HCT116 (cell line): ENCODE measurements at regions not wholly inside any gene's neighbourhood (a gene's known extent, or its start where the extent isn't known, plus 50 kb on each side); places are given as distances from the start of the nearest gene placed in this dataset.

Experiments used
- ATAC-seq: fragments of 200-7000 bp; cut with Tn5 transposase; 2 replicates; pipeline ENCODE4 v1.9.1; 2020; ENCODE audit warnings: mild to moderate bottlenecking, moderate library complexity
- BruUV-seq: library from RNA; stranded (reverse); fragments of 400-500 nt; replicated peaks from 2 replicates; lab custom pipeline; 2021; lab: Mats Ljungman, UMichigan
- CTCF ChIA-PET: fragments of 300-600 bp; sonication (Branson Sonifier 250); formaldehyde crosslinking; loops from one replicate; lab custom pipeline; 2021; ENCODE audit warnings: antibody characterized with exemption; lab: Charles Lee
- POLR2A ChIA-PET: fragments of 300-600, 350-600 bp; sonication (Branson Sonifier 250); formaldehyde crosslinking; loops from one replicate; lab custom pipeline; 2021; ENCODE audit warnings: antibody characterized with exemption; lab: Charles Lee
- RAD21 ChIA-PET, 2 experiments: fragments of 300-600 bp; sonication (Branson Sonifier 250); formaldehyde crosslinking; loops; one replicate each; lab custom pipeline; 2023; ENCODE audit warnings: low total read pairs in 2 of 2; ENCODE audit not compliant: uncharacterized antibody in 2 of 2, unreplicated experiment in 2 of 2, low non-redundant PET in 1 of 2; lab: Charles Lee
- DNase-seq: peaks from one replicate; pipeline ENCODE4 v3.0.0-alpha.2; 2010; ENCODE audit warnings: low read depth, low spot score
- H2AFZ ChIP-seq: fragments of 200-600 bp; shearing (Covaris generic), sonication (generic); 2 replicates; pipeline ENCODE4 v1.6.1; 2017; ENCODE audit warnings: low read depth, mixed run types, mixed read lengths, antibody characterized with exemption, low read length; ENCODE audit not compliant: poor library complexity, severe bottlenecking
- H3K27ac ChIP-seq: 2 replicates; pipeline ENCODE4 v1.5.1; 2012; ENCODE audit warnings: low read depth, low read length
- H3K27me3 ChIP-seq: fragments of 200-600 bp; sonication (generic); 2 replicates; pipeline ENCODE4 v1.6.1; 2016; ENCODE audit warnings: mixed run types, low read length, mixed read lengths; ENCODE audit not compliant: insufficient read depth
- H3K36me3 ChIP-seq, 2 experiments: fragments of 200-500 bp in 1 of 2; fragments of 200-600 bp in 1 of 2; sonication (Bioruptor generic) in 1 of 2; sonication (generic) in 1 of 2; 2 replicates each; pipeline versions ENCODE4 v1.5.1 to v1.6.1; 2014 to 2016; ENCODE audit warnings: low read length in 2 of 2, inconsistent platforms in 1 of 2, mixed read lengths in 1 of 2, mixed run types in 1 of 2; ENCODE audit not compliant: insufficient read depth in 2 of 2, control insufficient read depth in 1 of 2
- H3K4me1 ChIP-seq, 2 experiments: fragments of 200-600 bp in 1 of 2; sonication (generic) in 1 of 2; 2 replicates each; pipeline versions ENCODE4 v1.5.1 to v1.6.1; 2012 to 2017; ENCODE audit warnings: low read length in 2 of 2, inconsistent platforms in 1 of 2, mild to moderate bottlenecking in 1 of 2, mixed read lengths in 1 of 2, mixed run types in 1 of 2, moderate library complexity in 1 of 2; ENCODE audit not compliant: insufficient read depth in 2 of 2, control insufficient read depth in 1 of 2
- H3K4me2 ChIP-seq: fragments of 200-600 bp; sonication (generic); 2 replicates; pipeline ENCODE4 v1.6.1; 2017; ENCODE audit warnings: mixed run types, low read length, mixed read lengths
- H3K4me3 ChIP-seq, 2 experiments: fragments of 200-600 bp in 1 of 2; sonication (generic) in 1 of 2; replicated peaks in 1 of 2; 2 replicates each; pipeline ENCODE4 v1.5.1; 2011 to 2016; ENCODE audit warnings: low read length in 2 of 2, control low read depth in 1 of 2, low read depth in 1 of 2, mild to moderate bottlenecking in 1 of 2, mixed read lengths in 1 of 2, mixed run types in 1 of 2
- H3K79me2 ChIP-seq: fragments of 200-600 bp; sonication (generic); 2 replicates; pipeline ENCODE4 v1.6.1; 2017; ENCODE audit warnings: mild to moderate bottlenecking, mixed run types, low read length, moderate library complexity, mixed read lengths; ENCODE audit not compliant: insufficient read depth
- H3K9ac ChIP-seq: fragments of 200-600 bp; sonication (generic); 2 replicates; pipeline ENCODE4 v1.6.1; 2016; ENCODE audit warnings: low read length, mixed read lengths
- H3K9me2 ChIP-seq: fragments of 200-600 bp; sonication (generic), shearing (Covaris generic); 2 replicates; pipeline ENCODE4 v1.6.1; 2017; ENCODE audit warnings: mixed run types, mild to moderate bottlenecking, moderate library complexity; ENCODE audit not compliant: insufficient read depth
- H3K9me3 ChIP-seq, 2 experiments: fragments of 200-500 bp in 1 of 2; fragments of 200-600 bp in 1 of 2; sonication (Bioruptor generic) in 1 of 2; sonication (generic) in 1 of 2; 2 replicates each; pipeline ENCODE4 v1.6.1; 2014 to 2017; ENCODE audit warnings: low read length in 2 of 2, mixed read lengths in 2 of 2, inconsistent platforms in 1 of 2, low read depth in 1 of 2, mild to moderate bottlenecking in 1 of 2, mixed run types in 1 of 2, moderate library complexity in 1 of 2; ENCODE audit not compliant: control insufficient read depth in 1 of 2, insufficient read depth in 1 of 2
- H4K20me1 ChIP-seq: fragments of 200-600 bp; sonication (generic), shearing (Covaris generic); 2 replicates; pipeline ENCODE4 v1.6.1; 2017; ENCODE audit warnings: mixed run types, mild to moderate bottlenecking, moderate library complexity; ENCODE audit not compliant: insufficient read depth
- CBX3 ChIP-seq: IDR thresholded peaks from 2 replicates; pipeline ENCODE4 v1.6.1; 2012; ENCODE audit warnings: low read depth
- CEBPB ChIP-seq: IDR thresholded peaks from 2 replicates; pipeline ENCODE4 v1.6.1; 2012; ENCODE audit warnings: low read depth
- EGR1 ChIP-seq: IDR thresholded peaks from 2 replicates; pipeline ENCODE4 v1.6.1; 2012; ENCODE audit warnings: low read depth
- FOSL1 ChIP-seq: IDR thresholded peaks from 2 replicates; pipeline ENCODE4 v1.6.1; 2012; ENCODE audit warnings: low read depth
- JUND ChIP-seq: IDR thresholded peaks from 2 replicates; pipeline ENCODE4 v1.6.1; 2012
- MAX ChIP-seq: IDR thresholded peaks from 2 replicates; pipeline ENCODE4 v1.6.1; 2012
- RAD21 ChIP-seq: IDR thresholded peaks from 2 replicates; pipeline ENCODE4 v1.6.1; 2012; ENCODE audit warnings: low read depth, mild to moderate bottlenecking
- SRF ChIP-seq: IDR thresholded peaks from 2 replicates; pipeline ENCODE4 v1.6.1; 2012; ENCODE audit warnings: low read depth
- TCF7L2 ChIP-seq: IDR thresholded peaks from 2 replicates; pipeline ENCODE4 v1.7.0; 2011; ENCODE audit warnings: borderline replicate concordance, inconsistent platforms; ENCODE audit not compliant: insufficient read depth, insufficient read length; ENCODE audit errors: extremely low read depth
- YY1 ChIP-seq: IDR thresholded peaks from 2 replicates; pipeline ENCODE4 v1.6.1; 2011; ENCODE audit warnings: low read length, low read depth, moderate library complexity, mild to moderate bottlenecking; ENCODE audit not compliant: insufficient replicate concordance; ENCODE audit errors: extremely low read depth
- ZFX ChIP-seq: fragments of 450-650 bp; IDR thresholded peaks from 2 replicates; pipeline ENCODE4 v1.6.1; 2017
- ZNF274 ChIP-seq: fragments of 200-500 bp; sonication (Bioruptor generic); IDR thresholded peaks from 2 replicates; pipeline ENCODE4 v1.6.1; 2014; ENCODE audit warnings: mild to moderate bottlenecking, low read depth, low read length, inconsistent platforms
- intact Hi-C: fragments of 100-400 bp; cut with micrococcal nuclease; formaldehyde crosslinking; loops from 2 replicates; pipeline ENCODE4 v1.10.0; 2022
- TF ChIP-seq, protein P1 (sequence below): IDR thresholded peaks from 2 replicates; pipeline ENCODE4 v1.6.1; 2012; ENCODE audit warnings: low read depth
- TF ChIP-seq, protein P2 (sequence below): IDR thresholded peaks from 2 replicates; pipeline ENCODE4 v1.6.1; 2011; ENCODE audit warnings: mild to moderate bottlenecking, low read length, moderate library complexity; ENCODE audit not compliant: insufficient replicate concordance; ENCODE audit errors: extremely low read depth

- TF ChIP-seq, protein P1, sequence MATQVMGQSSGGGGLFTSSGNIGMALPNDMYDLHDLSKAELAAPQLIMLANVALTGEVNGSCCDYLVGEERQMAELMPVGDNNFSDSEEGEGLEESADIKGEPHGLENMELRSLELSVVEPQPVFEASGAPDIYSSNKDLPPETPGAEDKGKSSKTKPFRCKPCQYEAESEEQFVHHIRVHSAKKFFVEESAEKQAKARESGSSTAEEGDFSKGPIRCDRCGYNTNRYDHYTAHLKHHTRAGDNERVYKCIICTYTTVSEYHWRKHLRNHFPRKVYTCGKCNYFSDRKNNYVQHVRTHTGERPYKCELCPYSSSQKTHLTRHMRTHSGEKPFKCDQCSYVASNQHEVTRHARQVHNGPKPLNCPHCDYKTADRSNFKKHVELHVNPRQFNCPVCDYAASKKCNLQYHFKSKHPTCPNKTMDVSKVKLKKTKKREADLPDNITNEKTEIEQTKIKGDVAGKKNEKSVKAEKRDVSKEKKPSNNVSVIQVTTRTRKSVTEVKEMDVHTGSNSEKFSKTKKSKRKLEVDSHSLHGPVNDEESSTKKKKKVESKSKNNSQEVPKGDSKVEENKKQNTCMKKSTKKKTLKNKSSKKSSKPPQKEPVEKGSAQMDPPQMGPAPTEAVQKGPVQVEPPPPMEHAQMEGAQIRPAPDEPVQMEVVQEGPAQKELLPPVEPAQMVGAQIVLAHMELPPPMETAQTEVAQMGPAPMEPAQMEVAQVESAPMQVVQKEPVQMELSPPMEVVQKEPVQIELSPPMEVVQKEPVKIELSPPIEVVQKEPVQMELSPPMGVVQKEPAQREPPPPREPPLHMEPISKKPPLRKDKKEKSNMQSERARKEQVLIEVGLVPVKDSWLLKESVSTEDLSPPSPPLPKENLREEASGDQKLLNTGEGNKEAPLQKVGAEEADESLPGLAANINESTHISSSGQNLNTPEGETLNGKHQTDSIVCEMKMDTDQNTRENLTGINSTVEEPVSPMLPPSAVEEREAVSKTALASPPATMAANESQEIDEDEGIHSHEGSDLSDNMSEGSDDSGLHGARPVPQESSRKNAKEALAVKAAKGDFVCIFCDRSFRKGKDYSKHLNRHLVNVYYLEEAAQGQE: no peak
- no peak for TF ChIP-seq TCF7L2
- TF ChIP-seq RAD21: no peak
Measured at GRCh38 chr7:4575254-4575653, 106.8 kb upstream of the FOXK1 start (continued).

- Histone ChIP-seq H3K36me3 (no peaks in the 10 kb centered on the region), H3K27me3 (no peaks in the 10 kb centered on the region), H3K4me1 (no peaks in the 10 kb centered on the region), H3K4me3 (no peak overlapping the region), H3K9ac (no peak overlapping the region), H3K79me2 (no peaks in the 10 kb centered on the region), H2AFZ (no peak overlapping the region), H3K27ac (no peak overlapping the region), H3K9me2 (no peaks in the 10 kb centered on the region), H3K4me2 (no peak overlapping the region), H3K9me3 (no peaks in the 10 kb centered on the region), H4K20me1 (no peaks in the 10 kb centered on the region)
- no TSS peak for BruUV-seq
- POLR2A ChIA-PET: no interaction called here
- CTCF ChIA-PET: no interaction called here
- RAD21 ChIA-PET: no interaction called here
- DNase-seq: no peak
- intact Hi-C loops: no loop called here
- no peak for ATAC-seq
- TF ChIP-seq ZFX (no peak), CEBPB (no peak), FOSL1 (no peak), SRF (no peak), YY1 (no peak), ZNF274 (no peak), CBX3 (no peak), RAD21 (no peak), MAX (no peak), JUND (no peak), TCF7L2 (no peak), EGR1 (no peak)
- TF ChIP-seq, protein P2, sequence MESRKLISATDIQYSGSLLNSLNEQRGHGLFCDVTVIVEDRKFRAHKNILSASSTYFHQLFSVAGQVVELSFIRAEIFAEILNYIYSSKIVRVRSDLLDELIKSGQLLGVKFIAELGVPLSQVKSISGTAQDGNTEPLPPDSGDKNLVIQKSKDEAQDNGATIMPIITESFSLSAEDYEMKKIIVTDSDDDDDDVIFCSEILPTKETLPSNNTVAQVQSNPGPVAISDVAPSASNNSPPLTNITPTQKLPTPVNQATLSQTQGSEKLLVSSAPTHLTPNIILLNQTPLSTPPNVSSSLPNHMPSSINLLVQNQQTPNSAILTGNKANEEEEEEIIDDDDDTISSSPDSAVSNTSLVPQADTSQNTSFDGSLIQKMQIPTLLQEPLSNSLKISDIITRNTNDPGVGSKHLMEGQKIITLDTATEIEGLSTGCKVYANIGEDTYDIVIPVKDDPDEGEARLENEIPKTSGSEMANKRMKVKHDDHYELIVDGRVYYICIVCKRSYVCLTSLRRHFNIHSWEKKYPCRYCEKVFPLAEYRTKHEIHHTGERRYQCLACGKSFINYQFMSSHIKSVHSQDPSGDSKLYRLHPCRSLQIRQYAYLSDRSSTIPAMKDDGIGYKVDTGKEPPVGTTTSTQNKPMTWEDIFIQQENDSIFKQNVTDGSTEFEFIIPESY: no peak
- TF ChIP-seq, protein P1: no peak
Measured at GRCh38 chr7:4602905-4603842, 78.9 kb upstream of the FOXK1 start.
